ENCODE measurements at regions not wholly inside any gene's neighbourhood (a gene's known extent, or its start where the extent isn't known, plus 50 kb on each side); places are given as distances from the start of the nearest gene placed in this dataset.
"Not testable (repeated sequence)": the region's sequence is repeated elsewhere in the genome, so short reads cannot be mapped to it uniquely, and the experiment has no call there.

DNA sequence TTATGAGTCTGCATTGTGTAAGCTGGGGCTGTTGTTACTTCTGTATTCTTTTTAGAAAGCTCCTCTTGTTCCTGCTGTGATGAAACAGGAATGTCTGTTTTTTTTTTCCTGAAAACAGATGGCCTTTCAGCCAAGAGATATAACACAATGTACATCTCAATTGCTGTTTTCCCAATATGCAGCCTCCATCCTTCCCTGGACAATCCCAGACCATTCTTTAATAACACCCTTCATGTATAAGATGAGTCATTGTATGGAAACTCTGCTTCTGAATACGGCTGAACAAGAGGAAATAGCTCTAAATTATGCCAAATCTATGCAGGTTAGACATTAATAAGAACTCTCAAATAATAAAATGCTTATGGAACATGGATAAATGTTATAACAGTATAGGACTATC lies 60.2 kb upstream of the LRRC4C start:
- in situ Hi-C loops (cut with MboI; ENCODE audit: low pct_unique_long_range_greater_than_20kb in 2 of 9, low sequenced_read_pairs in 9 of 9, unreplicated experiment in 9 of 9), result loop anchor here in 1 of 9 experiments (25.0 kb wide), 1 partner anchor 1018 kb away; no protein-coding TSS in a partner anchor
- H3K4me1 ChIP-seq (replicated peaks in 1 of 2), result peaks cover 0 to 10% of the 10 kb centered on the region in 2 donors
- H3K4me3 ChIP-seq, result no peak overlapping the region
- H3K27ac ChIP-seq, result no peak overlapping the region
- ATAC-seq (replicated peaks in 6 of 8), result peak in 3 of 8 experiments; percentile 16 to 30 (median 21)
- WGBS, 10 experiments, result 0 to 100% (median 40%) methylated on average over 1 of the region's 1 CpG; no CpG with 5 or more reads in 1 of the 10 experiments

DNA sequence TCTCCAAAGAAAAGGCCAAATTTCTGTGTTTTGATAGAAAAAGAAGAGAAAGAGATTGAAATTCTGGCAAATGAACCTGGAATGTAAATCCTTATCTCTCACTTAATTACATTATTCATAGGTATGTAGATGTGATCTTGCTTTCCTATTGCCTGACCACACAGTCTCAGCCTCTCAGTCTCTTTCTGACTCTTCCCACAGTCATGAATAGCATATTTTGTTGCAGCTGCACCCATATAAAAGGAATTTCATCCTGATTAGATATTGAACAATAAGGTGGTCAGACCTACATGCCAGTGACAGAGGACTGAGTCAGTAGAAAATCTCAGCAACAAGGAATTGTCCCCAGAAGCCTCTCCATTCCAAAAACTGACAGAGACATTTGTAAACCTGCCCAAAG lies 62.9 kb upstream of the LRRC4C start:
- no peak overlapping the region for H3K4me3 ChIP-seq
- peak in 2 of 8 experiments; percentile 60 to 92 for ATAC-seq (replicated peaks in 6 of 8)
- H3K27ac ChIP-seq, result no peak overlapping the region
- peaks cover 0 to 10% of the 10 kb centered on the region in 2 donors for H3K4me1 ChIP-seq (replicated peaks in 1 of 2)
- in situ Hi-C loops (cut with MboI; ENCODE audit: low pct_unique_long_range_greater_than_20kb in 2 of 9, low sequenced_read_pairs in 9 of 9, unreplicated experiment in 9 of 9), result loop anchor here in 1 of 9 experiments (25.0 kb wide), 1 partner anchor 1015 kb away; no protein-coding TSS in a partner anchor

DNA sequence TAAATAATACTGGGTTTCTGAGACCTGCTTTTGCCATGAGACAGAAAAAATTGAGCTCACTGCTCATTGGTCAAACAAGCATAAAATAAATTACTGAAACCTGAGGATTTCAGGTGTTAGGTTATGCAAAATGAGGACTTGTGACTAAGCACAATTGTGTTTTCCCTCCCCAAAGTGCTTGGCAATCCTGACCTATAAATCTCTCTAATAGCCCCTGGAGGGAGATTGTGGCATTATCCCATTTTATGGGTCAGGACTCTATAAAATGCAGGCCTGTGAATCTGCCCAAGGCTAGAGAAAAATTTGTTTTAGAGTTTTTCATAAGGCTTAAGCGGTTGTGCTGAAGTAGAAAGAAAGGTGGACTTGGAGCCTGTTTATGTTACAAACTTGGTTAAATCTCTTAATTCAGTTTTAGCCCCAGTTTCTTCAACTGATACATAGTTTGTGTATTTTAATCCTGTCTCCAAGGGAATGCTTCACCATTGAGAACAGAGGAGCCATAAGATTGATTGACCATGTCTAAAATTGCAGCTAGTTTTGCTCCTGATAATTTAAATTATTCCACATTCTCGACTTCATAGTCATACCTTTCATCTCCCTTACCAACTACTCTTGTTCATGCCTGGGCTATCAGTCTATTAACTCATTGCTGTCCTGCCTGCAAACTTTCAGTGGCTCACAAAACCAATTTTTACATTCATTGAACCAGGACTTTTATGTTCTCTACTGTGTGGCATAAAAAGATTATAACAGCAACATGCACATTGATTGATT lies 63.6 kb upstream of the LRRC4C start:
- peak in 3 of 8 experiments; percentile 14 to 35 (median 25) for ATAC-seq (replicated peaks in 6 of 8)
- Histone ChIP-seq H3K4me1 (replicated peaks in 1 of 2) (peaks cover 0 to 10% of the 10 kb centered on the region in 2 donors), H3K4me3 (no peak overlapping the region), H3K27ac (no peak overlapping the region)
- 10 to 100% (median 30%) methylated on average over 1 to 2 of the region's 2 CpGs; no CpG with 5 or more reads in 1 of the 10 experiments for WGBS, 10 experiments
- in situ Hi-C loops (cut with MboI; ENCODE audit: low pct_unique_long_range_greater_than_20kb in 2 of 9, low sequenced_read_pairs in 9 of 9, unreplicated experiment in 9 of 9), result loop anchor here in 1 of 9 experiments (25.0 kb wide), 1 partner anchor 1014 kb away; no protein-coding TSS in a partner anchor

DNA sequence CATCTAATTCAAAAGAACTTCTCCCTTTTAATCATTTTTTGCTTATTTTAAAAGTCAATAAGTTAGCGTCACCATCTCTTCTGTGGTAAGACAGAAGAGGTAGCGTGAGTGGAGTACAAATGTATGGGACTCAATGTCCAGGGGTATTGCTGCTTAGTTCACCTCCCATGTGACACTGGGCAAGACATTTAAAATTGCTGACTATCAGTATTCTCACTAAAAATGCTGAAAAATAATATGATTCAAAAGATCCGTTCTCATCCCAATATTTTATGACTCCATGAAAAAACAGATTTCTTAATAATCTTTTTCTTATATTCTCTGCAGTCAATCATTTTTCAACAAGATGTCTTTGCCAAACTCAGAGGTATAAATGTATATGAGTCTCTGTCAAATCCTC lies 68.1 kb upstream of the LRRC4C start:
- 3 to 100% (median 91%) methylated on average over 2 to 3 of the region's 3 CpGs for WGBS, 10 experiments
- in situ Hi-C loops (cut with MboI; ENCODE audit: low pct_unique_long_range_greater_than_20kb in 2 of 9, low sequenced_read_pairs in 9 of 9, unreplicated experiment in 9 of 9), result no loop called here
- H3K27ac ChIP-seq, result no peak overlapping the region
- peaks cover 0 to 9% of the 10 kb centered on the region in 2 donors for H3K4me1 ChIP-seq (replicated peaks in 1 of 2)
- H3K4me3 ChIP-seq, result no peak overlapping the region
- no peak for ATAC-seq (replicated peaks in 6 of 8)

DNA sequence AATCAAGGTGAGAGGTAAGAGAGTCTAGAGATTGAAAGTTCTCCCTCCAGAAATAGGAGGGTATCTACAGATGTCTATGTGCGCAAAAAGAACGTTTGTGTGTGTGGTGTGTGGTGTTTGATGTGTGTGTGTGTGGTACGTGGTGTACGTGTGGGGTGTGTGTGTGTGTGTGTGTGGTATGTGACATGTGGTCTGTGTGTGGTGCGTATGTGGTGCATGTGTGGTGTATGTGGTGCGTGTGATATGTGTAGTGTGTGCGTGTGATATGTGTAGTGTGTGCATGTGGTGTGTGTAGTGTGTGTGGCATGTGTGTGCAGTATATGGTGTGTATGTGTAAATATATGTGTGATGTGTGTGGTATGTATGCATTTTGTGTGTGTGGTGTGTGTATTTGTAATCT lies 73.0 kb upstream of the LRRC4C start:
- peaks cover 0 to 5% of the 10 kb centered on the region in 2 donors for H3K4me1 ChIP-seq (replicated peaks in 1 of 2)
- ATAC-seq (replicated peaks in 6 of 8), result no peak
- in situ Hi-C loops (cut with MboI; ENCODE audit: low pct_unique_long_range_greater_than_20kb in 2 of 9, low sequenced_read_pairs in 9 of 9, unreplicated experiment in 9 of 9), result no loop called here
- no peak overlapping the region for H3K4me3 ChIP-seq
- WGBS, 10 experiments, result 2 to 100% (median 75%) methylated on average over 2 to 7 of the region's 7 CpGs; no CpG with 5 or more reads in 4 of the 10 experiments
- no peak overlapping the region for H3K27ac ChIP-seq

DNA sequence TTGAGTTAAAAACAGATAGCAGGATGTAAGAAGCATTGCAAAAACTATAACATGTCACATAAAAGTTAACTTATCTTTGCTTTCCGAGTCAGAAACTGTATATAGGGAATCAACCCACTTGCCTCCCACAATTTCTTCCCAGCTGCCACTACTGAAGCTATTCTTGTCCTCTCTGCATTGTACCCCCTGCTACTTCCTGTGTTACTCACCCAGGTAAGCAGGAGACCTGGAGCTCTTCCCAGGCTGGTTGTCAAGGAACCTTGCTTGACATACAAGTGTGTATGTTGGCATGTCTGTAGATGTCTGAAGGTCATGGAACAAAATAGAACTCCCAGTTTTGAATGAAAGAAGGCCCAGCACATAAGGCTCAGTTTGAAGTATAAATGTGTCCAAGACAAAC lies 74.3 kb upstream of the LRRC4C start:
- in situ Hi-C loops (cut with MboI; ENCODE audit: low pct_unique_long_range_greater_than_20kb in 2 of 9, low sequenced_read_pairs in 9 of 9, unreplicated experiment in 9 of 9), result no loop called here
- 0 to 91% (median 36%) methylated on average over 1 of the region's 1 CpG; no CpG with 5 or more reads in 6 of the 10 experiments for WGBS, 10 experiments
- Histone ChIP-seq H3K4me3 (no peak overlapping the region), H3K27ac (no peak overlapping the region), H3K4me1 (replicated peaks in 1 of 2) (peaks cover 0 to 5% of the 10 kb centered on the region in 2 donors)
- no peak for ATAC-seq (replicated peaks in 6 of 8)

DNA sequence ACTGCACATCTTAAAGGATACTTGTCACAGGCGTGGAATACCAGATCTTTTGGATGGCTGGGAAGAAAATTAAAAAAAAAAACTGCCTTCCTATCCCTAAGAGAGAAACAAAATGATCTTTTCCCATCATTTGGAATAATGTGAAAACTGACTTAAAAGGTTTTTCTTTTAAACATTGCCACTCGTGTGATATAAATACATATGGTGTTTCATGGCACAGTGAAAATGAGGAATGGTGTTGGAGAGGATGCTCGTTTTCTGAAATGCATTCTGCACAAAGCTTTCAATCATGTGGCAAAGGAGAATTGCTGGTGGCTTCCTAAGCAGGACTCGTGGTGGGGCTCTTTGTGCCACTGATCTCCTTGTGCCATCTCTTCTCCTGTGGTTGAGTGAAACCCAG lies 74.9 kb upstream of the LRRC4C start:
- no peak overlapping the region for H3K4me3 ChIP-seq
- no peak overlapping the region for H3K27ac ChIP-seq
- ATAC-seq (replicated peaks in 6 of 8), result no peak
- in situ Hi-C loops (cut with MboI; ENCODE audit: low pct_unique_long_range_greater_than_20kb in 2 of 9, low sequenced_read_pairs in 9 of 9, unreplicated experiment in 9 of 9), result no loop called here
- WGBS, 10 experiments, result 0 to 90% (median 38%) methylated on average over 1 to 4 of the region's 4 CpGs; no CpG with 5 or more reads in 2 of the 10 experiments
- peaks cover 0 to 5% of the 10 kb centered on the region in 2 donors for H3K4me1 ChIP-seq (replicated peaks in 1 of 2)

DNA sequence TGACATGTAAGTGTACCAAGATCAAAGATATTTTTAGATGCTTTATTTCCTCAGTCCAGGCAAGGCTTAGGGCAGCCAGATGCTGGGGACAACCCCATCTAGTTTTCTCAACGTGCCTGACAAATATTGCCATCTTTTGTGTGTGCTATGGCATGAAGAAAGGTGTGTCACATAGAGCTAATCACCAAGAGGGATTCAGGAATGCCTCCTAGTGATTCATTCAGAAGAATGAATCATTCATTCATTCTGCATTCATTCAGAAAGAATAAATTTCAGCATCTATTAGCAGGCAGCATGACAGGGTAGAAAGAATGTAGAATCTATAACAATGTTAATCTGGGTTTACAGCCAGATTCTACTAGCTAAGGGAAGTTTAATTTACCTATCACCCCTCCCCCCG lies 75.4 kb upstream of the LRRC4C start:
- WGBS, 10 experiments, result 0 to 80% (median 67%) methylated on average over 1 to 2 of the region's 2 CpGs; no CpG with 5 or more reads in 3 of the 10 experiments
- ATAC-seq (replicated peaks in 6 of 8), result peak in 1 of 8 experiments; percentile 46
- Histone ChIP-seq H3K27ac (no peak overlapping the region), H3K4me3 (no peak overlapping the region), H3K4me1 (replicated peaks in 1 of 2) (peaks cover 0 to 5% of the 10 kb centered on the region in 2 donors)
- in situ Hi-C loops (cut with MboI; ENCODE audit: low pct_unique_long_range_greater_than_20kb in 2 of 9, low sequenced_read_pairs in 9 of 9, unreplicated experiment in 9 of 9), result no loop called here

DNA sequence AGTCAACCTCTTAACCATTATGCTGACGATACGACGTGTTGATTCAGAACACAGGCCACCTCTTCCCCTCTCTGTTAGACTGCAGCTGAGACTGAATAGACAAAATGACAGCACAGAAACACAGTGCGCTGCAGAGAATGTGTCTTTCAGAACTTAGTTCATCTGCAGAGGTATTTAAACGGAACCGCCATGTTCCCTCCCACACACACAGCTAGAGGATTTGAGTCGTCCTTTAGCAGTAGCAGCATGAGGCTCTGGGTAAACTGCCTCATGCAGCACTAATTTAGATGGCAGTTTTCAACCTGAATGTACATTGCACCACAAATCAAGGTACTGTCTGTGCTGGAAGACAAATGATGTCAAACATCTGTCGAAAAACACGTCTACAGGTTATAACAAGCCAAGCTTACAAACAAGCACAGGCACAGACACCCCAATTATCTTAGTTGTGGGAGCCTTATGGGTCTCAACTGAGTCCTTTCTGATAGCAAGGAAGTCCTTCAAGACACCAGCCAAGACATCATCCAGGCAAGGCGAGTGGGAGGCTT lies 76.6 kb upstream of the LRRC4C start:
- 36 to 100% (median 93%) methylated on average over 1 to 7 of the region's 10 CpGs; no CpG with 5 or more reads in 1 of the 10 experiments for WGBS, 10 experiments
- ATAC-seq (replicated peaks in 6 of 8), result peak in 1 of 8 experiments; percentile 37
- H3K4me3 ChIP-seq, result no peak overlapping the region
- peaks cover 0 to 5% of the 10 kb centered on the region in 2 donors for H3K4me1 ChIP-seq (replicated peaks in 1 of 2)
- in situ Hi-C loops (cut with MboI; ENCODE audit: low pct_unique_long_range_greater_than_20kb in 2 of 9, low sequenced_read_pairs in 9 of 9, unreplicated experiment in 9 of 9), result no loop called here
- no peak overlapping the region for H3K27ac ChIP-seq

DNA sequence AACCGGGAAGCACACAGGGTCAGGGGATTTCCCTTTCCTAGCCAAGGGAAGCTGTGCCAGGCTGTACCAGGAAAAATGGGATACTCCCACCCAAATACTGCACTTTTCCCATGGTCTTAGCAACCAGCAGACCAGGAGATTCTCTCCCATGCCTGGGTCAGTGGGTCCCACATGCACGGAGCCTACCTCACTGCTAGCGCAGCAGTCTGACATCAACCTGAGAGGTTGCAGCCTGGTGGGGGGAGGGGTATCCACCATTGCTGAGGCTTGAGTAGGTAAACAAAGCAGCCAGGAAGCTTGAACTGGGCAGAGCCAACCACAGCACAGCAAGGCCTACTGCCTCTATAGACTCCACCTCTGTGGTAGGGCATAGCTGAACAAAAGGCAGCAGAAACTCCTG lies 85.5 kb upstream of the LRRC4C start:
- in situ Hi-C loops (cut with MboI; ENCODE audit: low pct_unique_long_range_greater_than_20kb in 2 of 9, low sequenced_read_pairs in 9 of 9, unreplicated experiment in 9 of 9); H3K27ac ChIP-seq; ATAC-seq (replicated peaks in 6 of 8); H3K4me1 ChIP-seq (replicated peaks in 1 of 2); H3K4me3 ChIP-seq: not testable (repeated sequence)
- WGBS, 10 experiments, result 67 to 100% (median 88%) methylated on average over 1 to 3 of the region's 3 CpGs; no CpG with 5 or more reads in 6 of the 10 experiments

DNA sequence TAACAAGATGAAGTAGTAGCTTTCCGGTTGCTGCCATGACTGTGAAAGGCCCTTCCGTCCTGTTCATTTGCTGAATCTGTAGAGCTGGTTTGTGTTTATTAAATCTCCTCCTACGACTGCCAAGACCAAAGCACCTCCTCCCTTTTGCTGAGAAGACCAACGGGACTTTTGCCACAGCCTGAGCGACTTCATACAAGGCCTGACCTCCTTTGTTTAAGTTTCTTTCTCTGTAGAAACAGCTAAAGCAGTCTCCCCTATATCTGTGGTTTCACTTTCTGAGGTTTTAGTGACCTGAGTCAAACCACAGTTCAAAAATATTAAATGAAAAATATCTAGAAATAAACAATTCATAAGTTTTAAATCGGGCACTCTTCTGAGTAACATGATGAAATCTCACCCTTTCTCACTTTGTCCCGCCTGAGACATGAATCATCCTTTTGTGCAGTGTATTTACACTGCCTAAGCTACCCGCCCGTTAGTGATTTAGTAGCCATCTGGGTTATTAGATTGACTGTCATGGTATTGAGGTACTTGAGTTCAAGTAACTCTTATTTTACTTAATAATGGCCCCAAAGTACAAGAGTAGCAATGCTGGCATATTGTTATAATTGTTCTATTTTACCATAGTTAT lies 119.1 kb upstream of the LRRC4C start:
- in situ Hi-C loops (cut with MboI; ENCODE audit: low pct_unique_long_range_greater_than_20kb in 2 of 9, low sequenced_read_pairs in 9 of 9, unreplicated experiment in 9 of 9), result no loop called here
- 18 to 88% (median 58%) methylated on average over 2 to 9 of the region's 9 CpGs for WGBS, 10 experiments
- Histone ChIP-seq H3K27ac (no peak overlapping the region), H3K4me3 (no peak overlapping the region), H3K4me1 (replicated peaks in 1 of 2) (peaks cover 0 to 3% of the 10 kb centered on the region in 2 donors)
- peak in 6 of 8 experiments; percentile 43 to 78 (median 58) for ATAC-seq (replicated peaks in 6 of 8)

DNA sequence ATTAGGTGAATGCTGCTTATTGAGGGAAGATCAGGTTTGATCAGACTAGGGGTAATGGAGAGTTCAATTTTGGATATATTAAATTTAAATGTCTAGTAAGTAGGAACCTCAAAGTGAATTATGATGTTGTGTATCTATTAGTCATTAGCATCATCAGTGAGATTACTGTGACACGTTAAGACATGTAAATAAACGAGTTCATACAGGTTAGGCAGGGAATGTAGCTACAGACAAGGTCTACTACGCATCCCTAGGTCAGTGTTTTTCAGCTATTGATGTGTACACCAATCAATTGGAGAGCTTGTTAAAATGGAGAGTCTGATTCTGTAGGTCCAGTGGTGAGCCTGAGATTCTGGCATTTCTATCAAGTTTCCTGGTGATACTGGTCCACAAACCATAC lies 120.1 kb upstream of the LRRC4C start:
- ATAC-seq (replicated peaks in 6 of 8), result no peak
- H3K4me3 ChIP-seq, result no peak overlapping the region
- 18 to 100% (median 92%) methylated on average over 1 to 3 of the region's 3 CpGs; no CpG with 5 or more reads in 1 of the 10 experiments for WGBS, 10 experiments
- H3K27ac ChIP-seq, result no peak overlapping the region
- H3K4me1 ChIP-seq (replicated peaks in 1 of 2), result peaks cover 0 to 3% of the 10 kb centered on the region in 2 donors
- in situ Hi-C loops (cut with MboI; ENCODE audit: low pct_unique_long_range_greater_than_20kb in 2 of 9, low sequenced_read_pairs in 9 of 9, unreplicated experiment in 9 of 9), result no loop called here

DNA sequence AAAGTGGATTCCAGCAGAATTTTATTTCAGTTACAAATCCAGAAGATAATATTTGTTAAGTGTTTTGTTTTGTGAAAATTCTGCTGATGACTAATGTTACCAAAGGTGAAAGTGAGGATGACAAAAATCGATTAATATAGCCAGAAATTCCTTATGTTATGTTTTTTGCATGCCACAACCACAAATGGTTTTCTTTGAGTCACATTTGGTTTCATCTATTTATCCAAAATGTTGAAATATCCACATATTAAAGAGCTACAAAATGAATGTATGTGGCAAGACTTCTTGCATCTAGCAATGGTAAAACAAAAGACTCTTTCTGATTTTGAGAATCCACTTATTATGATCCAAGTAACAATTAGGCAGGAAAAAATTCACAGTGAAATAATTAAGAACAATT lies 150.1 kb upstream of the LRRC4C start:
- in situ Hi-C loops (cut with MboI; ENCODE audit: low pct_unique_long_range_greater_than_20kb in 2 of 9, low sequenced_read_pairs in 9 of 9, unreplicated experiment in 9 of 9), result no loop called here
- 0 to 45% (median 4%) methylated on average over 1 of the region's 1 CpG; no CpG with 5 or more reads in 2 of the 10 experiments for WGBS, 10 experiments
- ATAC-seq (replicated peaks in 6 of 8), result no peak
- H3K4me3 ChIP-seq, result no peak overlapping the region
- no peaks in the 10 kb centered on the region for H3K4me1 ChIP-seq (replicated peaks in 1 of 2)
- no peak overlapping the region for H3K27ac ChIP-seq
